IPS DF 19.7 (cell line): ENCODE measurements at regions not wholly inside any gene's neighbourhood (a gene's known extent, or its start where the extent isn't known, plus 50 kb on each side); places are given as distances from the start of the nearest gene placed in this dataset.
"Not testable (repeated sequence)": the region's sequence is repeated elsewhere in the genome, so short reads cannot be mapped to it uniquely, and the experiment has no call there.

ENCODE experiments used
- DNase-seq: peaks from one replicate; pipeline ENCODE4 v3.0.0-alpha.2; 2013; ENCODE audit warnings: low read depth, low spot score

DNA sequence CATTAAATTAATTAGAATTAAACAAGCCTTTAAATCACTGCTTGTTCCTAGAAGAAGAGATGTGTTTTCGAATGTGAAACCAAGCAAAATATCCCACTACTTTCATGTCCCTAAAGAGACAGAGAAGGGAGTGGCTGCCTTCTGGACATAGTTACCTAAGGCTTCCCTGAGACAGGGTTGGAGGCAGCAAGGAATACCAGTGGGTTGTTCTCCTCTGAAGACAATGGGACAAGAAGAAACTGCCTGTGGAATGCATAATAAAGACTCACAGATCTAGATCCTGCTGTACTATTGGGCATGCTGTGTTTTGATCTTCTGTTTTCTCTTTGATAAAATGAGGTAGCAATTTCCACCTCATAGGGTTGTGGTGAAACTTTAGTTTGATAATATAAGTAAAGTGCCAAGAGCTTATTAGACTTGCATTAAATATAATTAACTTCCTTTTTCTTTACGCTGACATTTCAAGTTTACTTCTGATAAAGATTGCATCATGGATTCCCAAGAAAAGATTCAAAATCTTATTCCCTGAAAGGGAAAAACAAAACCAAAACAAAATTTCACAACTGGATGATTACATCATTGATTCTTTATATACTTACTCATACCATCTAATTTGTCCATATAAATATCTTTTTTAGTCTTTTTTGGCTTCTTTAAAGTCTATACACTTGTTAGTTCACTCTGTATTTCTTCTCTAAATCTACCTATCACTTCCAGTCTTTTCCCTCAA lies 621.3 kb downstream of the ETS1 start:
- DNase-seq = no peak

- no peak for DNase-seq
These were observed 624.9 kb downstream of the ETS1 start for GRCh38 chr11:127962416-127962815.

- no peak for DNase-seq
These were observed 637.2 kb downstream of the ETS1 start for GRCh38 chr11:127950162-127950561.

DNA sequence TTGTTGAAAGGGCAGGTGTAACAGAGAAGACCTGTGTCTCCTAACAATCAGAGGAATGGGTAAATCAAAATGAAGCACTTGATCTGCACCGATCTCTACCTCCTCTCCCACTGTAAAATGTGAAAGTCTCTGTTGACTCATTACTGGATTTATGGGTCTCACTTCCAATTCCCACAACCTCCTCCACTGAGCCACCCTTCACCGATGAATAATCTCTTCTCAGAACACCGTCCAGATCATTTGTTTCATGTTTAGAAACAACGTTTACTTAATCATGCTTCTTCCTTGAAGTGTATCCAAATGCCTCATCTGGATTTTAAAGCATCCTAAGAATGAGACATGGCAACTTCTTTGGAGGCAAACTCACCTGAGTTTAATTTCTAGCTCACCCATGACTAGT lies 643.6 kb downstream of the ETS1 start:
- no peak for DNase-seq

GRCh38 chr11:127943152-127943551 lies 644.2 kb downstream of the ETS1 start:
- no peak for DNase-seq

DNA sequence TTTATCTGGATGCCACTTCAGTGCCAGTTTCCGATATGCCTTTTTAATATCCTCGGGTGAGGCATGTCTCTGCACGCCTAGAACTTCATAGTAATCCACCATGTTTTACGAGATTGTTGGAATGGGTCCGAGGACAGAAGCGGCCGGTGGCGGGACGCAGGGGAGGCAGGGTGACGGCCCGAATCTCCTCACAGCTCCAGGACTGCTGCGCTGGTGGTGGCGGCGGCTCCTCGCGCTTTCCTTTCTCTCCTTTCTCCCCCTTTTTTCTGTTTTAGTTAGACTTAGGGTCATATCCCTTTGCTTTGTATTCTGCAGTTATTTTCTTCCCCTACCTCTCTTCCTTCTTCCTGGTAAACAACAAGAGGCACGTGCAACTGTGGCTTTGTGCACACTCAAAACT lies 645.8 kb downstream of the ETS1 start:
- not testable (repeated sequence) for DNase-seq

- DNase-seq = no peak
These were observed 648.4 kb downstream of the ETS1 start for GRCh38 chr11:127939000-127939399.

GRCh38 chr11:127935081-127935480 lies 652.3 kb downstream of the ETS1 start:
- DNase-seq = no peak

DNA sequence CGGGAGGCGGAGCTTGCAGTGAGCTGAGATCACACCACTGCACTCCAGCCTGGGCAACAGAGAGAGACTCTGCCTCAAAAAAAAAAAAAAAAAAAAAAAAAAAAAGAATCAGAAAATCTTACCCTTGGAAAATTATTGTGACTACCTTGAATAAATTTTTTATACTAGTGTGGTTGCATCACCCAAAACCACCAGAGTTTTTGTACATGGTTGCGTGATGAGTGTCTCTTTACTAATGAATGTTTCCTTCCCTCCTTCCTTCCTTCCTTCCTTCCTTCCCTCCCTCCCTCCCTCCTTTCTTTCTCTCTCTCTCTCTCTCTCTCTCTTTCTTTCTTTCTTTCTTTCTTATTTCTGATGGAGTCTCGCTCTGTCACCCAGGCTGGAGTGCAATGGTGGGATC lies 653.4 kb downstream of the ETS1 start:
- not testable (repeated sequence) for DNase-seq

DNA sequence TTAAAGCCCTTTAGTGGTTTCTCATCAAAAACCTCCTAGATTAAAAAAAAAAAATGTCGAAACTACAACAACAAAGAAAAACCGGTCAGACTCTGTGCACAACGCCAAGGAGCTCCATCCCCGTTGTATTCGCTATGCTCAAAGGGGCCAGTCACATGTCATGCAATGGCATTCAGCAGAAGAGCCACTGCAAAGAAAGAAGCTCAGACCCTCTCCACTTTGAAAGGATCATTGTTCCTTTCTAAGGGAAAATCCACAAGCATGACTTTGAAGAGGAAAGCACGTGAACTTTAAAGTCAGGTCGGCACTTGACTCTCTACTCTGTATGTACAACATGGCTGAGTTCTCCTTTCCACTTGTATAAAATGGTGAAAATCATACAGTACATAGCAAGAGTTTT lies 655.6 kb downstream of the ETS1 start:
- no peak for DNase-seq

DNA sequence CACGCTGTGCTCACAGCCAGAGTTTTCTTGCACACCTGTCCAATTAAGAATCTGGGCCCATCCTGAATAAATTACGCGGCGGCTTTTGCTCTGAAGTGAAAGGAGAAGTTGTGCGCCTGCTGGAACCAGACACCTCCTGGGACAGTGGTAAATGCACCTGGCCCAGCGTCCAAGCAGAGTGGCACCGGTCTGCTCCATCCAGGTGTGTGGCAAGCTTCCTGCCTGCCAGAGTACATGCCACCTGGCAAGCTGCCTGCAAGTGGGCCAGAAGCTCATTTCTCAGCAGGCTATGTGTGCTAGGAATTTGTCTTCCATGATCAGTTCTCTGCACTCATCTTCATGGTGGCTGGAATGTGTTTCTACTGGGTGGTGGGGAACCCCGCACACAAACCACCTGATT lies 660.6 kb downstream of the ETS1 start:
- no peak for DNase-seq

DNA sequence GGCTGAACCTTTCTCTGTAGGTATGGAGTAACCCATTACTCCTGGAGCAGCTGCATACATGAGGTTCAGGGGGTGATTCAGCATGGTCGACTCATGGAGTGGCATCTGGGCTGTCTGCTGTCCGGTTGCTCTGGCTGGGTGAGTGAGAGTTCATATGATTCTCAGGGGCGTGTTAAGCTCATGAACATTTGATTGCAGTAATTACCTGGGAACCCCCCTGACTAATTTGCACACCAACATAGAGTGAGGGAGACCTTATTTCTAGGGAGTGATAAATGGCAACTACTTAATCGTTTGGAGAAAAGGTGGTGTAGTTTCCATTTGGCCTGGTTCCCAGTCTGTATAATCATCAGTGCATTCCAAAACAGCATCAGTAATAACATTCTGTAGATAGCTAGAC lies 661.9 kb downstream of the ETS1 start:
- no peak for DNase-seq

GRCh38 chr11:127919206-127920000 lies 668.0 kb downstream of the ETS1 start:
- no peak for DNase-seq

DNA sequence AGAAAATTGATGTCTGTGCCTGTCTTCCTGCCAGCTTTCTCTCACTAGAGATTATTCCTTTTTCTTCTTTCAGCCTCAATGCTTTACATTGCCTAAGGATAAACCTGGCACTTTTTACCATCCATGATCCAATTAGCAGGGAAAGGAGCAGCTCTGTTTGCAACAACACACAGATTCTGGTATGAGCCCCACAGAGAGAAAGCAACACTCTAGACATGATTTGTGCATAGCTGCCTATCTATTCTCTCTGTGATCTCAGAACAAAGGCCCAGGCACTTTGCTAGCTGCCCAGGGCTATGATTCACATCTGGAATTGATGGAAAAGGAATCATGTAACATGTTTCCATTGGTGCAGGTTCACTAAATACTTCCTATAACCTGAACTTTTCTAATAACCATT lies 685.0 kb downstream of the ETS1 start:
- DNase-seq = no peak

DNA sequence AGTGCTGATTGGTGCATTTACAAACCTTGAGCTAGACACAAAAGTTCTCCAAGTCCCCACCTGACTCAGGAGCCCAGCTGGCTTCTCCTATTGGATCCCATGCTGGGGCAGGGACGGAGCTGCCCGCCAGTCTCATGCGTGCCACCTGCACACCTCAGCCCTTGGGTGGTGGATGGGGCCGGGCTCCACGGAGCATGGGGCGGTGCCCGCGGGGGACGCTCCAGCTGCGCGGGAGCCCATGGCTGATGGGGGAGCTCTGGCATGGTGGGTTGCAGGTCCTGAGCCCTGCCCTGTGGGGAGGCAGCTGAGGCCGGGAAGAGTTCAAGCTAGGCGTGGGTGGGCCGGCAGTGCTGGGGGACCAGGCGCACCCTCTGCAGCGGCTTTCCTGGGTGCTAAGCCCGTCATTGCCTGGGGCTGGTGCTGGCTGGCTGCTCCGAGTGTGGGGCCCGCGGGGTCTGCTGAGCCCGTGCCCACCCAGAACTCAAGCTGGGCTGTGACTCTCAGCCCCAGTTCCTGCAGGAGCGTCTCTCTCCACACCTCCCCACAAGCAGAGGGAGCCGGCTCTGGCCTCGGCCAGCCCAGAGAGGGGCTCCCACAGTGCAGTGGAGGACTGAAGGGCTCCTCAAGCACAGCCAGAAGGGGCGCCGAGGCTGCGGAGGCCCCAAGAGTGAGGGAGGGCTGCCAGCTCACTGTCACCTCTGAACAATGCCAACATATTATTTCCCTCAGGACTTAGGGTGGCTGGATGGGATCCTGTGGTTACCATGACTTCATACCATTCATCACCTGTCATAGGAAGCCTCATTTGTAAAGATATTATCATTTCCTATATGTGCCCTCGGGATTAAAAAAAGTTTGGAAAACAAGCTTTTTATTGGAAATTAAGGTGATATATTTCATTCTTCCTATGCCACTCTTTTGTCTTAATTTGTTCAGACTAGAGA lies 688.7 kb downstream of the ETS1 start:
- DNase-seq = no peak

- no peak for DNase-seq
These were observed 691.6 kb downstream of the ETS1 start for GRCh38 chr11:127895776-127896175.

DNA sequence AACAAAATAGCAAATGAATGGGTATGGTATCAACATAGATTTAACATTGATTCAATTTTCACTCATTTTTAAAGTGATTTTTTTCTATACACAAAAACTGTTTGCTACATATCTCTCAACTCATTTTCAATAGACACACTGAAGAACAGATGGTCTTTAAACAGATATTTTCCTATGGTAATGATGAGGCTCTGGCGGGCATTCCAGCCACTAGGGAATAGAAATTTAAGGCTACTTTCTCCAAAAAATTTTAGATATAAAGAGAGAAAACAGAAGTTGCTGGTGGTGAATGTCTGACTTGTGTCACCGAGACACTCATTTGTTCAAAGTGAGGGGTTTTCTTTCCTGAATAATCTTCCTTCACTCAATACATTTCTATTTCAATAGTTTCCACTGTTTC lies 693.0 kb downstream of the ETS1 start:
- DNase-seq = no peak

DNA sequence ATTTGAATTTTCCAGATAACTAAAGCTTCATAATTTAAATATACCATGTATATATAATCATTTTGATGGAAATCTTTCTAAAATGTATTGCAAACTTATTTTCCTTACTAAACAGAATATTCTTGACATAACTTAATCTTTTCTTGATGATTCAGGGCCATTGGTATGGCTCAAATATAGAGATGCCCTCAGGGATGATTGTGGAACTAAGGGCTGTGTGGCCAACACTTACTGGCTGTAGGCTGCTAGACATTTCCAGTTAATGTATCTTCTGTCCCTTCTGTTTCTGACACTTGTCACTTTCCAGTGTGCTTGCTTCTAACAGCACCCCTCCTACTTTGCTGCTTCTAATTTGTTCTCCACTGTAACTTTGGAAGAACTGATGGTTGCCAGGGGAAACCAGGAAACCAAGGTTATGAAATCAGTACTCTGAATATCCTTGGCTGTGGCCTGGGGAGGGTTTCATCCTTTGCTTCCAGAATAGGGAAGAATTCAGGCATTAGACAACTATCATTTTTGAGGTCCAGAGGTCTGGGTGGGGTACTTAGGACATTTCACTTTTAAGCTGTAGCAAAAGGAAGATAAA lies 697.2 kb downstream of the ETS1 start:
- no peak for DNase-seq

DNA sequence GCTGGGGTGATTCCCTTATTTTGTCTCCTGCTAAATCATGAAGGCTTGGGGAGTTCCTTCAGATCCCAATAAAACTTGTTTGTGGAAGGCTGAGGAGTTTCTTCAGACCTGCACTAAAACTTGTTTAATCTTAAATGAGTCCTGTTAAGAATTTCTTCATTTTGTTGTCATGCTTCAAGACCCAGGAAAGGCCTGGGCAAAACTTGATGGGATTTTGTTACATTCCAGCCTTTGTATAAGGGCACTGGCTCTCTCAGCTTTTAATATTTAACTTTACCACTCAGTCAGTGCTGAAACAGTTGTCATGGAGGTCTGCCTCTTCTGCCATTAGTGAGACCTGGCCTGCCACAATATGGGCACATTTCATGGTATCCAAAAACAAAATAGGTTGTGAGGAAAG lies 699.0 kb downstream of the ETS1 start:
- DNase-seq = no peak

DNA sequence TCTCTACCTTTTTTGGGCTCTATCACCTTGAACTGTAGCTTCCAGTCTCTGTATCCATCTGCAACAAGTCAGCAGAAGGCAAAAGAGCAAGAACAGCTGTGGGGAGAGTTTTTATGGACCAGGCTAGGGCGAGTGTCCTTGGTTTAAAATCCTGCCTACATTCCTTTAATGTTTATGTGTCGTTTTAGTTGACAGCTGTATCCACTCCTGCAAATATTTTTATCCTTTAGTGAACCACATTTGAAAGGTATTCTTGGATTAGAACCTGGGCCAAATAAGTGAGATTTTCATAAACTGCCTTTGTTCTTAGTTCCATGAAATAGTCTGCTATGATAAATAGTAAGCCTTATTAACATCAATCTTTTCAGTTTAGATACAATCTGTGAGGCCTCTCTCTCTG lies 712.2 kb downstream of the ETS1 start:
- no peak for DNase-seq

- no peak for DNase-seq
These were observed 713.9 kb downstream of the ETS1 start for GRCh38 chr11:127873478-127873877.

GRCh38 chr11:127866109-127866508 lies 721.2 kb downstream of the ETS1 start:
- no peak for DNase-seq
